GM18858 (cell line): ENCODE measurements at regions not wholly inside any gene's neighbourhood (a gene's known extent, or its start where the extent isn't known, plus 50 kb on each side); places are given as distances from the start of the nearest gene placed in this dataset.
A peak's percentile ranks its signal among the peaks of the same experiment; 100 is the strongest.

Experiments
- ATAC-seq: cut with Tn5 transposase; IDR thresholded peaks from one replicate; pipeline ENCODE4 v1.9.1; 2021; ENCODE audit not compliant: unreplicated experiment

GRCh38 chr10:78973901-78974616 lies 94.7 kb upstream of the ZMIZ1 start:
- ATAC-seq: peak; percentile 20

- ATAC-seq: no peak
These were observed 94.0 kb upstream of the ZMIZ1 start for GRCh38 chr10:78974617-78975317.

- ATAC-seq: no peak
These were observed 92.8 kb upstream of the ZMIZ1 start for GRCh38 chr10:78975926-78976325.

GRCh38 chr10:78976825-78977755 lies 91.7 kb upstream of the ZMIZ1 start:
- ATAC-seq: no peak

GRCh38 chr10:78979938-78980337 lies 88.8 kb upstream of the ZMIZ1 start:
- no peak for ATAC-seq

GRCh38 chr10:78980354-78980753 lies 88.4 kb upstream of the ZMIZ1 start:
- ATAC-seq: no peak

- no peak for ATAC-seq
These were observed 88.0 kb upstream of the ZMIZ1 start for GRCh38 chr10:78980815-78981214.

GRCh38 chr10:78981257-78981969 lies 87.4 kb upstream of the ZMIZ1 start:
- ATAC-seq: no peak

GRCh38 chr10:78981970-78982281 lies 86.8 kb upstream of the ZMIZ1 start:
- ATAC-seq: no peak

GRCh38 chr10:78982726-78983125 lies 86.0 kb upstream of the ZMIZ1 start:
- ATAC-seq: no peak

- no peak for ATAC-seq
These were observed 85.2 kb upstream of the ZMIZ1 start for GRCh38 chr10:78983608-78984007.

GRCh38 chr10:78985973-78986818 lies 82.6 kb upstream of the ZMIZ1 start:
- no peak for ATAC-seq

- no peak for ATAC-seq
These were observed 77.6 kb upstream of the ZMIZ1 start for GRCh38 chr10:78991187-78991586.

GRCh38 chr10:78992333-78992732 lies 76.4 kb upstream of the ZMIZ1 start:
- no peak for ATAC-seq

- ATAC-seq: no peak
These were observed 75.4 kb upstream of the ZMIZ1 start for GRCh38 chr10:78993261-78993945.

- no peak for ATAC-seq
These were observed 72.6 kb upstream of the ZMIZ1 start for GRCh38 chr10:78995987-78996791.

- no peak for ATAC-seq
These were observed 72.0 kb upstream of the ZMIZ1 start for GRCh38 chr10:78996792-78997129.

GRCh38 chr10:78997635-78998618 lies 70.8 kb upstream of the ZMIZ1 start:
- no peak for ATAC-seq
